Endodermal cell (in vitro differentiated cells): ENCODE measurements at regions not wholly inside any gene's neighbourhood (a gene's known extent, or its start where the extent isn't known, plus 50 kb on each side); places are given as distances from the start of the nearest gene placed in this dataset.

Source experiments
- DNase-seq: peaks from one replicate; pipeline ENCODE4 v3.0.0-alpha.2; 2017
- H3K27ac ChIP-seq: 2 replicates; pipeline ENCODE4 v1.5.1; 2013; ENCODE audit warnings: mild to moderate bottlenecking, low read depth, low read length, moderate library complexity
- H3K27me3 ChIP-seq: 2 replicates; pipeline ENCODE4 v1.6.1; 2013; ENCODE audit warnings: mild to moderate bottlenecking, low read length, moderate library complexity; ENCODE audit not compliant: insufficient read depth, control insufficient read depth, poor library complexity, severe bottlenecking
- H3K36me3 ChIP-seq: 2 replicates; pipeline ENCODE4 v1.7.0; 2013; ENCODE audit warnings: mild to moderate bottlenecking, low read length, moderate library complexity; ENCODE audit not compliant: control insufficient read depth, insufficient read depth
- H3K4me1 ChIP-seq: one replicate; pipeline ENCODE4 v1.7.0; 2013; ENCODE audit warnings: low read length; ENCODE audit not compliant: control insufficient read depth, insufficient read depth
- H3K4me3 ChIP-seq: 2 replicates; pipeline ENCODE4 v1.5.1; 2013; ENCODE audit warnings: mild to moderate bottlenecking, low read length, moderate library complexity
- H3K9ac ChIP-seq: 2 replicates; pipeline ENCODE4 v1.6.1; 2013; ENCODE audit warnings: mild to moderate bottlenecking, low read length, moderate library complexity; ENCODE audit not compliant: poor library complexity, severe bottlenecking; ENCODE audit errors: extremely low read depth
- H3K9me3 ChIP-seq: 2 replicates; pipeline ENCODE4 v1.6.1; 2013; ENCODE audit warnings: mild to moderate bottlenecking, low read length, moderate library complexity; ENCODE audit not compliant: control insufficient read depth
- H3K27ac Mint-ChIP-seq: 2 replicates; pipeline ENCODE4 v1.8.0; 2020; ENCODE audit warnings: mixed read lengths
- H3K27me3 Mint-ChIP-seq: 2 replicates; pipeline ENCODE4 v1.8.0; 2021; ENCODE audit warnings: mild to moderate bottlenecking, mixed read lengths; ENCODE audit not compliant: insufficient read depth
- H3K36me3 Mint-ChIP-seq: 2 replicates; pipeline ENCODE4 v1.8.0; 2020; ENCODE audit warnings: low read depth, mixed read lengths
- H3K4me1 Mint-ChIP-seq: 2 replicates; pipeline ENCODE4 v1.8.0; 2020; ENCODE audit warnings: mixed read lengths
- H3K4me3 Mint-ChIP-seq: 2 replicates; pipeline ENCODE4 v1.8.0; 2020; ENCODE audit warnings: mild to moderate bottlenecking, moderate library complexity, mixed read lengths
- H3K9me3 Mint-ChIP-seq: 2 replicates; pipeline ENCODE4 v1.8.0; 2020; ENCODE audit warnings: mild to moderate bottlenecking, mixed read lengths
- WGBS, 2 experiments: methylation state at CpG; one replicate each; pipeline versions ENCODE4 v1.1.5 to v1.1.7; 2013; ENCODE audit warnings: missing lambda C conversion rate in 2 of 2, mixed read lengths in 1 of 2; ENCODE audit not compliant: insufficient coverage in 1 of 2, insufficient read length in 1 of 2; 5-methylcytosine and 5-hydroxymethylcytosine counted together
- TF ChIP-seq, protein P1 (sequence below): fragments of 200-600 bp; sonication (generic); conservative IDR thresholded peaks from 2 replicates; pipeline ENCODE4 v1.5.0; 2021; ENCODE audit warnings: antibody characterized with exemption, mild to moderate bottlenecking

DNA sequence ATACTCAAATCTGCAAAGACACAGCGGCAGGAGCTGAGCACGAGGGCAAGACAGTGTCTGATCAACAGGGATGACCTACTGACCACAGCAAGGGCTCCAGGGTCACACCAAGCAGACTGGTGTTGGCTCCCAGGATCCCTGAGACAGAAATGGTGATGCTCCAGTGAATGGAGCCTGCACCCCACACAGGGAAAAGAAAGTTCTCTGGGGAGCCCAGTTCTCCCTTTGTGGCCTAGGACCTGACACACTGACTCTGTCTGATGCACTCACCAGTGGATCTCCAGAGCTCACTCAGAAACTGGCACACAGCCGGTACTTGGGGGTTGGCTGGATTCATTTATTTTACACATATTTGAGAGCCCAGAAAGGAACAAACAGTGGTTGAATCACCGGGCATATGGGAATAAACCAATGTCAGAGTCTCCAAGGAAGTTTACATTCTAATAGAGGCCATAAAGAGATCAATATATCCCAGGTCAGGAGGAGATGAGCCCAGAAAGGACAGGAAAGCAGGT is 215.6 kb upstream of the ARL4C start:
- 88 to 100% methylated on average over 3 to 4 of the region's 4 CpGs for WGBS, 2 experiments
- TF ChIP-seq, protein P1, sequence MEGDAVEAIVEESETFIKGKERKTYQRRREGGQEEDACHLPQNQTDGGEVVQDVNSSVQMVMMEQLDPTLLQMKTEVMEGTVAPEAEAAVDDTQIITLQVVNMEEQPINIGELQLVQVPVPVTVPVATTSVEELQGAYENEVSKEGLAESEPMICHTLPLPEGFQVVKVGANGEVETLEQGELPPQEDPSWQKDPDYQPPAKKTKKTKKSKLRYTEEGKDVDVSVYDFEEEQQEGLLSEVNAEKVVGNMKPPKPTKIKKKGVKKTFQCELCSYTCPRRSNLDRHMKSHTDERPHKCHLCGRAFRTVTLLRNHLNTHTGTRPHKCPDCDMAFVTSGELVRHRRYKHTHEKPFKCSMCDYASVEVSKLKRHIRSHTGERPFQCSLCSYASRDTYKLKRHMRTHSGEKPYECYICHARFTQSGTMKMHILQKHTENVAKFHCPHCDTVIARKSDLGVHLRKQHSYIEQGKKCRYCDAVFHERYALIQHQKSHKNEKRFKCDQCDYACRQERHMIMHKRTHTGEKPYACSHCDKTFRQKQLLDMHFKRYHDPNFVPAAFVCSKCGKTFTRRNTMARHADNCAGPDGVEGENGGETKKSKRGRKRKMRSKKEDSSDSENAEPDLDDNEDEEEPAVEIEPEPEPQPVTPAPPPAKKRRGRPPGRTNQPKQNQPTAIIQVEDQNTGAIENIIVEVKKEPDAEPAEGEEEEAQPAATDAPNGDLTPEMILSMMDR, result no peak
- H3K4me1 Mint-ChIP-seq, result peaks cover 18% of the 10 kb centered on the region

GRCh38 chr2:234711308-234711707 is 214.4 kb upstream of the ARL4C start:
- Histone ChIP-seq H3K9me3 (no peaks in the 10 kb centered on the region), H3K4me1 (no peaks in the 10 kb centered on the region), H3K4me3 (no peak overlapping the region), H3K9ac (no peak overlapping the region), H3K27ac (no peak overlapping the region), H3K36me3 (no peaks in the 10 kb centered on the region), H3K27me3 (no peaks in the 10 kb centered on the region)
- Mint-ChIP-seq H3K4me1 (peaks cover 18% of the 10 kb centered on the region), H3K9me3 (no peaks in the 10 kb centered on the region), H3K27me3 (peaks cover 8% of the 10 kb centered on the region), H3K4me3 (no peak overlapping the region), H3K27ac (no peak overlapping the region), H3K36me3 (no peaks in the 10 kb centered on the region)
- WGBS, 2 experiments, result 94 to 100% methylated on average over 2 of the region's 2 CpGs
- DNase-seq, result no peak
- TF ChIP-seq, protein P1, result no peak

More for the DNA sequence above, 215.6 kb upstream of the ARL4C start:
- Mint-ChIP-seq H3K27ac (no peak overlapping the region), H3K9me3 (no peaks in the 10 kb centered on the region), H3K4me3 (no peak overlapping the region), H3K36me3 (no peaks in the 10 kb centered on the region), H3K27me3 (peaks cover 8% of the 10 kb centered on the region)
- H3K9me3 ChIP-seq, result no peaks in the 10 kb centered on the region
- H3K36me3 ChIP-seq, result no peaks in the 10 kb centered on the region
- no peaks in the 10 kb centered on the region for H3K4me1 ChIP-seq
- H3K27me3 ChIP-seq, result no peaks in the 10 kb centered on the region
- H3K9ac ChIP-seq, result no peak overlapping the region
- H3K4me3 ChIP-seq, result no peak overlapping the region
- no peak overlapping the region for H3K27ac ChIP-seq
- DNase-seq, result no peak

DNA sequence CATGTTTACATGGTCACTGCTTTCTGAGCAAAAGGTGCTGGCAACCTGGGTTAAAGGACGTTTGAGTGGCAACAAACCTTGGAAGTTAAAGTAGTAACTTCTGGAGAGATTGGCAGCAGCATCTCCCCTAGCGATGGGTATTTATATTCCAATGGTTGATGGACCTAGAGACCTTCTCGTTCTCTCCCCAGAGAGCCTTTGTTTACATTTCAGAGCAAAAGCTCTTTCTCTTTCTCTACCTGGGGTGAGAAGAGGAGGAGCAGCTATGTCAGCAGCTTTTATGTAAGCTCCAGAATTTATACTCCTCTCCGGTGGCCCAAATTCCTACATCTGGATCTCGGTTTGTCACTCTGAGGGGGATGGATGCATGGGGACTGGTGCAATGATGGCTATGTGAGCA is 213.7 kb upstream of the ARL4C start:
- peaks cover 8% of the 10 kb centered on the region for H3K27me3 Mint-ChIP-seq
- TF ChIP-seq, protein P1, result no peak
- Histone ChIP-seq H3K36me3 (no peaks in the 10 kb centered on the region), H3K9ac (no peak overlapping the region), H3K27ac (no peak overlapping the region), H3K4me3 (no peak overlapping the region), H3K9me3 (no peaks in the 10 kb centered on the region), H3K4me1 (no peaks in the 10 kb centered on the region), H3K27me3 (no peaks in the 10 kb centered on the region)
- DNase-seq, result no peak
- no peak overlapping the region for H3K27ac Mint-ChIP-seq
- no peak overlapping the region for H3K4me3 Mint-ChIP-seq
- WGBS, 2 experiments, result 6 to 22% methylated on average over 2 to 5 of the region's 5 CpGs
- no peaks in the 10 kb centered on the region for H3K36me3 Mint-ChIP-seq
- peaks cover 18% of the 10 kb centered on the region for H3K4me1 Mint-ChIP-seq
- H3K9me3 Mint-ChIP-seq, result no peaks in the 10 kb centered on the region
